ENCODE measurements at regions not wholly inside any gene's neighbourhood (a gene's known extent, or its start where the extent isn't known, plus 50 kb on each side); places are given as distances from the start of the nearest gene placed in this dataset.

DNA sequence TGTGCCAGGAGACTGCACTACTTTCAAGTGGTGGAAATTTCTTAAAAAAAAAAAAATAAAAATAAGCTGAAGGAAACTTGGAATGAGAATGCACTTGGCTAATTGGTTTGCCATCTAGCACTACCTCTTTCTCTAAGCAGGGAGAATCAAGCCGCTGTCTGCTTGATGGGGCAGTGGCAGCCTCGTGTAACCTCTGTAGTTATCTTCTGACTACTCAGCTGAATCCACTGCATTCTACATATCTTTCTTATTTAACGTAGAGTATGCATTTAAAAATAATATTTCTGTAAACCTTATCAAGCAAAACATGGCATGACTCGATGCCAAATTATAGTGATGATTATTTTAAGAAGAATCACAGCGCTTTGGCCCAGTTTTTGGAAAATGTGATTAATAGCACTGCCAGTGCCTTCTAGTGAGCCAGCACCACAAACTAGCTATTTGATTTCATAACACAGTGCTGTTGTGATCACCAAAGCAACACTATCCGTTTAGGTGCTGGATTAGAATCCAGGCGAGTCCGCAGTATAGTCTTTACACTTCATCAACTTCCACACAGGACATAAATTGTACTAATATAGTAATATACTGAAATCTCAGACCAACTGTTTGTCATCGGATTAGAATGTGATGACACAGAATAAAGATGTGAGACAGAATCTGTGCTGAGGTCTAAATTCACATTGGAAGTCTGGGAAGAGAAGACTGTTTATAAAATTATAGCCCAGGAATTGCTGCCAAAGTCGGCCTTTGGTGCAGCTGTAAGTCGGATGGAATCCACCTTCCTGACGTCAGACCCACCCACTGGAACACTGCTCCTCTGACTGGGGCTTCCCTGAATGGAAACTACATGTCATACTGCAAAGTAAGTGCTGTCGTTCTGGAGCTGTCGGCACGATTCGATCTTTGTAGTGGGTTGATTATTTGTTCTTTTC is 136.5 kb upstream of the ETAA1 start:
- no peak overlapping the region for H3K4me3 ChIP-seq (ENCODE audit: low read depth, low read length)

GRCh38 chr2:67267241-67267640 is 129.9 kb upstream of the ETAA1 start:
- H3K4me3 ChIP-seq (ENCODE audit: low read depth, low read length) = no peak overlapping the region

- H3K4me3 ChIP-seq (ENCODE audit: low read depth, low read length) = no peak overlapping the region
These were observed 128.3 kb upstream of the ETAA1 start for GRCh38 chr2:67268797-67269196.

DNA sequence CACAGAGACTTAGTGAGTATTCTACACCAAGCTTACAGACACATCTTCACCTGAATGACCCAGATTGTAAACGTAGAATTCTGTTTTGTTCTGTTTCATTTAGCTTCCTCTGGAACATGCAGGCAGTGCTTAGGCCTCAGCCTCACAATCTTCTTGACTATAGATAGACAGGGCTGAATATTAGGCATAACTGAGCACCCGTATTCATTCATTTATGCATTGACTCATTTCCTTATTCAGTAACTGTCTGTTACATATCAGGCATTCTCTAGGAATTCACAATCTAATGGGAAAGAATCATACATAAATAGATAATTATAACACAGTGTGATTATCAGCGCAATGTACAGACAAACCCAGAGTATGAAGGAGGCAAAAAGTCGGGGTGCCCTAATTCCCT is 124.9 kb upstream of the ETAA1 start:
- no peak overlapping the region for H3K4me3 ChIP-seq (ENCODE audit: low read depth, low read length)

DNA sequence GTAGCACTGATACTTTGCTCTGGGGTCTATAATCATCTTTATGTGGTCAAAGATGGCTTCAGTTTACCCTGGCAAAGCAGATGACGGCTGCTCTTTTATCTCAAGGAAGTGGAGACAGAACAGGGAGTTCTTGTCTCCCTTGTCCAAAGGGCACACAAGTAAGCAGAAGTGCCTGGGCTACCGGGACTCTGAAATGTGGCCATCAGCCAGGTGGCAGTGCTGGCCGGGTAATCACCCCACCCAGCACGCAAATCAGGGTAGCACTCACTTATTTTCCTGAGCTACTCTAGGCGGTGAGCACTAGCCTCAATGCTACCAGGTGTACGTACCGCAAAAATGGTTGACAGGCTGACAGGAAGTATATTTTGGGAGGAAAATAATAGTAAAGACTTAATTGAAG is 119.7 kb upstream of the ETAA1 start:
- no peak overlapping the region for H3K4me3 ChIP-seq (ENCODE audit: low read depth, low read length)

DNA sequence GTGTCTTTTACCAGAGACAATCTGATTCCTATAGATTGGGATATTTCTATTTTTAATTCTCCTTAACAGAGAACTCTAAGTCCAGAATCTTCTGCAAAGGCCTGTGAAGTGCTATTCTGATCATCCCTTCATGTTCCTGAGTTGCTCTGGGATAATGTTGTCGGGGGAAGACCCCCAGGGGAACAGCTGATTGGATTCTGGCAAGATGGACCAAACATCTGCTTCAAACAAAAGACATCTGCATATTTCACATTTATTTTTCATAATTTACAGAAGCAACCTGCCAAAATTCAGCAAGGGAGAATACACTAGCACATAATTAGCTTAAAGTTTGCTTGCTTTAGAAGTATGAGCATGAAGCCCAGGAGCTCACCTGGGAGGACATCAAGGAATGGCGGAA is 116.0 kb upstream of the ETAA1 start:
- no peak overlapping the region for H3K4me3 ChIP-seq (ENCODE audit: low read depth, low read length)

GRCh38 chr2:67283641-67284040 is 113.5 kb upstream of the ETAA1 start:
- H3K4me3 ChIP-seq (ENCODE audit: low read depth, low read length) = no peak overlapping the region

DNA sequence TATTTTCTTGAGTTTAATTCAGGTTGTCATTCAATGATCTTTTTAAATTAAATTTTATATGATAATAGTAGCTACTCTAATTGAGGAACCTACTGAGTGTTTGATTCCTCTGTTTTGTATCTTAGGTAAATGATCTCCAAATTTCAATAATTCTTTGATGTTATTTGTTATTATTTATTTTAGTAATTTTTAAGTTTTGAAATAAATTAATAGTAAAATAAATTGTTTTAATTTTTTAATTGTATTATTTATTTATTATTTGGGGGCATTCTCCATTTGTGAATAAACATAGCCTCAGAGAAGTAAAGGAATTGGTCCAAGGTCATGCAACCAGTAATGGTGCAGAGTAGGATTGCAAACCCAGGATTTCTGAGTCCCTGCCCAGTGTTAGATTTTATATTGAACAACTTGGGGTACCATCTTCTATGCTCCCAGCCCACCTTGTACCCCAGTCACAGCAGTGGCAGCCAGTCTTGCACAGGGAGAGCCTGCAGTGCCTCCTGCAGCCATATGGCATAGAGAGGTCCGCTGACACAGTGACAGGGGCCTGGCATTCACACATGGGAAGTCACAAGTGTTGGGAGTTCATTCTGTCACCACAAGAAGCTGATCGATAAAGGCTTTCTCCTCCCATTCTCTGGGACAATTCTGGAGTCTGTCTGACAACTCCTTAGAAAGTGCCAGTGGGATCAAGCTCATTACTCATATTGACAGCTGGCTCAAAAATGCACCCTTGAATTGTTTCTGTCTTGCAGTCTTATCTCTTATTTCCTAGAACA is 110.0 kb upstream of the ETAA1 start:
- H3K4me3 ChIP-seq (ENCODE audit: low read depth, low read length) = no peak overlapping the region

DNA sequence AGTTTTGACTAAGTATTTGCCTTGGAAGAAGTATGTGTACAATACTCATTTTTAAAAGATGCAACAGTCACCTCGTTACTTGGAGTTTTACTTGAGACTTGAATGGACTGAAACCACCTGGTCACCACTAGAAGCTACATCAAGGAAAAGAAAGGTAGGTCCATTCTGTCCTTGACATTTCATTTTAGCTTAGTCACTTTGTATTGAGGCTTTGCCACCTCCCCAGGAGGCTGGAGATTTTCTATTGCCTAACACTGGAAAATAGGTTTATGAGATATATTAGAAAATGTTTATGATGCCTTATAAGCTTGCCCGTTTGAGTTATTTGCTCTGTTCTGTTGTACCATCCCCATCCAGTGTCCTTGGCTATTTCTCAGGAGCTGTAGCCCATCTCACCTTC is 107.9 kb upstream of the ETAA1 start:
- H3K4me3 ChIP-seq (ENCODE audit: low read depth, low read length) = no peak overlapping the region

DNA sequence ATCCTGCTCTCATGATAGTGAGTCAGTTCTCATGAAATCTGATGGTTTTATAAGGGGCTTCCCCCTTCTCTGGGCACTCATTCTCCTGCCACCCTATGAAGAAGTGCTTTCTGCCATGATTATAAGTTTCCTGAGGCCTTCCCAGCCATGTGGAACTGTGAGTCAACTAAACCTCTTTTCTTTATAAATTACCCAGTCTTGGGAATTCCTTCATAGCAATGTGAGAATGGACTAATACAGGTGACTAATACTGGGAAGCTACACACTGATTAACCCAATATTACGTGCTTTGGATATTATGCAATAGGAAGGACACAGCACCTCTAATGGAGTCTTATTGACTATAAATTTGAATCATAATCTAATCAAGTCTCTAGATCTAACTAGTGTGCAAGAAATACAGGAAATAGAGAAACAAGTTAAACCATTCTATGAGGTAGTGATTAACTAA is 107.2 kb upstream of the ETAA1 start:
- H3K4me3 ChIP-seq (ENCODE audit: low read depth, low read length) = no peak overlapping the region

- H3K4me3 ChIP-seq (ENCODE audit: low read depth, low read length) = no peak overlapping the region
These were observed 106.5 kb upstream of the ETAA1 start for GRCh38 chr2:67290451-67291290.

DNA sequence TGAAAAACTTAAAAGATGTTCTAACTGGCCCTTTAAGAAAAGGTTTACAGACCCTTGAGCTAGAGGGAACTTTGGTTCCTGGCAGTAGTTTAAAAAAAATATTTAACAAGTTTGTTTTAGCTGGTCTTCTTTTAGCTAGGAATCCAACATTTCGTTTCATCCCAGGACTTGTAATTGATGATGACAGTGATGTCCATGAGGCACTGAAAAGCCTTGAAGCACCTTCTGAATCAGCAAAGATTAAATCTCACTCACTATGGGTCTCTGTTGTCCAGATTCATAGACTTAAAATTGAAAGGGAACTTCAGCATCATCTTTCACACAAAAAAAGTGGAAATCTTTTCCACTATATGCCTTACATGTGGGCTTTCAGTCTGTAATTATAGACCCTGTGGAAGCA is 102.9 kb upstream of the ETAA1 start:
- no peak overlapping the region for H3K4me3 ChIP-seq (ENCODE audit: low read depth, low read length)

DNA sequence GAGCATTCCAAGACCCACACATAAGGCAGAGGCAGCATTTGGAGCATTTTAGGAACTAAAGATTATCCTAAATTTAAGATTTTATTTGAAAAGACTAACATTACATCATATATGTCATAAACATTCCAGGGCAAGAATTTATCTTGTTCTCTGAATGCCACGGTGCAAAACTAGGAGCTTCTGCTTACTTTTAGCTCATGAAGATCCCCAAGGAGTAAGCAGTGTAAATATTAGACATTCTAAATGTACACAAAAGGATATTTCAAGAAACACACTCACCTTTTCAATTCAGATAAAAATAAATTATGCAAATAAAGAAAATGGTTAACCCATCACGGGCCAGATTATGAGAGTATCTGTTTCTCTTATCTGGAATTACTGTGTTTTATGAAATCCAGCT is 101.7 kb upstream of the ETAA1 start:
- no peak overlapping the region for H3K4me3 ChIP-seq (ENCODE audit: low read depth, low read length)

DNA sequence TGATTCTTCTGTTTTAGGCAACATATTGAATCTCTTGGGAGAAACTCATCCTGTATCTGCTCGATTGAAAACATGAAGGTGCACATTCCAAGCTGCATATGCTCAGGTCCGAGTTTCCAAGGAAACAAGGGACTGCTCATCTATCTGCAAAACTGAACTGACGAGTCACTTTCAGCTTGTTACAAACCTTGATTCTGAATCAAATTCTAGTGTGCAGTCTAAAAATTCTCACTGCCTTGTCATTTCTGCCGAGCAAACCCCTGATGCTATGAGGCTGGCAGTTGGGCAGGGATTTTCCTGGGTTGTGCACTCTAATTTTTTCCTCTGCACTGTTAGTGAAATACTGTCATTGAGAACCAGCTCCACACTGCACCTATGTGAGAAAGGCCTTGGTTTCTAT is 101.3 kb upstream of the ETAA1 start:
- no peak overlapping the region for H3K4me3 ChIP-seq (ENCODE audit: low read depth, low read length)

GRCh38 chr2:67304300-67304890 is 92.7 kb upstream of the ETAA1 start:
- H3K4me3 ChIP-seq (ENCODE audit: low read depth, low read length) = no peak overlapping the region

- no peak overlapping the region for H3K4me3 ChIP-seq (ENCODE audit: low read depth, low read length)
These were observed 87.9 kb upstream of the ETAA1 start for GRCh38 chr2:67309281-67309680.

- no peak overlapping the region for H3K4me3 ChIP-seq (ENCODE audit: low read depth, low read length)
These were observed 85.6 kb upstream of the ETAA1 start for GRCh38 chr2:67311536-67311935.

- no peak overlapping the region for H3K4me3 ChIP-seq (ENCODE audit: low read depth, low read length)
These were observed 84.3 kb upstream of the ETAA1 start for GRCh38 chr2:67312871-67313270.

- H3K4me3 ChIP-seq (ENCODE audit: low read depth, low read length) = no peak overlapping the region
These were observed 83.6 kb upstream of the ETAA1 start for GRCh38 chr2:67313536-67313935.

GRCh38 chr2:67318031-67318430 is 79.1 kb upstream of the ETAA1 start:
- H3K4me3 ChIP-seq (ENCODE audit: low read depth, low read length) = no peak overlapping the region

DNA sequence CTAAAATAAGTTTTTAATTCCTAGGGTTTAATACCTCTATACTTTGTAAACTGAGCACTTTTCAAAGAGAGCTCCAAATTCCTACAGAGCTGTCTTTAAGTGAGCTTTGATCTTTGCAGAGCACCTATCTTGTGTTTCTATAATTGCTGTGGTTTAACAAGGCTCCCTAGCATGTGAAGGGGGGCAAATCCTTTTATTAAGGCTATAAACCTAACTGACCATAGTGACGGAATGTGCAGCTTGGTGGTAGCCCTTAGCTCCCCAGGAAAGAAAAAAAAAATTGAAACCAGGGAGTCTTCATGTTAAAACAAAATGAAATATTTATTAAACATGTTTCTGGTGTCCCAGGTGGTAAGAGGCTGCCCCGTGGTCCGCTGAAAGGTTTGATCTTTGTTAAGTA is 78.6 kb upstream of the ETAA1 start:
- no peak overlapping the region for H3K4me3 ChIP-seq (ENCODE audit: low read depth, low read length)
